MM.1S (cell line): ENCODE measurements at regions not wholly inside any gene's neighbourhood (a gene's known extent, or its start where the extent isn't known, plus 50 kb on each side); places are given as distances from the start of the nearest gene placed in this dataset.

ENCODE experiments used
- DNase-seq: peaks from one replicate; pipeline ENCODE4 v3.0.0-alpha.2; 2015
- H2AFZ ChIP-seq: fragments of 300-600 bp; sonication (generic); 2 replicates; pipeline ENCODE4 v1.6.0; 2016; ENCODE audit warnings: antibody characterized with exemption, low read length
- H3F3A ChIP-seq: fragments of 300-600 bp; sonication (generic); 2 replicates; pipeline ENCODE4 v1.6.1; 2016; ENCODE audit warnings: mild to moderate bottlenecking, antibody characterized with exemption, low read length, moderate library complexity, mixed read lengths; ENCODE audit not compliant: insufficient read depth
- H3K27ac ChIP-seq: fragments of 300-600 bp; sonication (generic); 2 replicates; pipeline ENCODE4 v1.5.1; 2016; ENCODE audit warnings: mild to moderate bottlenecking, low read length
- H3K27me3 ChIP-seq: fragments of 300-600 bp; sonication (generic); replicated peaks from 2 replicates; pipeline ENCODE4 v1.6.0; 2016; ENCODE audit warnings: low read length; ENCODE audit not compliant: insufficient read depth
- H3K36me3 ChIP-seq: fragments of 300-600 bp; sonication (generic); replicated peaks from 2 replicates; pipeline ENCODE4 v1.6.1; 2016; ENCODE audit warnings: mild to moderate bottlenecking, low read length, mixed read lengths; ENCODE audit not compliant: insufficient read depth
- H3K4me1 ChIP-seq: fragments of 300-600 bp; sonication (generic); 2 replicates; pipeline ENCODE4 v1.6.1; 2016; ENCODE audit warnings: low read length, mixed read lengths
- H3K4me2 ChIP-seq: fragments of 300-600 bp; sonication (generic); 2 replicates; pipeline ENCODE4 v1.6.0; 2016; ENCODE audit warnings: low read depth, low read length
- H3K4me3 ChIP-seq: fragments of 300-600 bp; sonication (generic); 2 replicates; pipeline ENCODE4 v1.5.1; 2016; ENCODE audit warnings: low read length, mixed read lengths
- H3K79me2 ChIP-seq: fragments of 300-600 bp; sonication (generic); 2 replicates; pipeline ENCODE4 v1.6.1; 2016; ENCODE audit warnings: mixed run types, low read length, mixed read lengths
- H3K9ac ChIP-seq: fragments of 300-600 bp; sonication (generic); 2 replicates; pipeline ENCODE4 v1.6.1; 2016; ENCODE audit warnings: low read length, mixed read lengths
- H3K9me2 ChIP-seq: fragments of 300-600 bp; sonication (generic); replicated peaks from 2 replicates; pipeline ENCODE4 v1.6.1; 2016; ENCODE audit warnings: mild to moderate bottlenecking, low read length, mixed read lengths; ENCODE audit not compliant: insufficient read depth
- H3K9me3 ChIP-seq: fragments of 300-600 bp; sonication (generic); replicated peaks from 2 replicates; pipeline ENCODE4 v1.6.1; 2016; ENCODE audit warnings: mild to moderate bottlenecking, low read length, mixed read lengths; ENCODE audit not compliant: insufficient read depth
- H4K20me1 ChIP-seq: fragments of 300-600 bp; sonication (generic); 2 replicates; pipeline ENCODE4 v1.6.1; 2016; ENCODE audit warnings: mild to moderate bottlenecking, low read length, moderate library complexity, mixed read lengths; ENCODE audit not compliant: insufficient read depth
- CTCF ChIP-seq: fragments of 300-600 bp; sonication (generic); IDR thresholded peaks from 2 replicates; pipeline ENCODE4 v1.5.1; 2016; ENCODE audit warnings: antibody characterized with exemption, low read length, mixed read lengths
- EZH2 ChIP-seq: fragments of 300-600 bp; sonication (generic); optimal IDR thresholded peaks from 2 replicates; pipeline ENCODE3; 2017; ENCODE audit warnings: low read depth, mild to moderate bottlenecking, antibody characterized with exemption, low read length, mixed read lengths
- EZH2phosphoT487 ChIP-seq: fragments of 300-600 bp; sonication (generic); IDR thresholded peaks from 2 replicates; pipeline ENCODE4 v1.6.1; 2018; ENCODE audit warnings: antibody characterized with exemption, low read length

- no peaks in the 10 kb centered on the region for H3K79me2 ChIP-seq
- H3K4me1 ChIP-seq = no peaks in the 10 kb centered on the region
- no peak overlapping the region for H3K4me3 ChIP-seq
- no peaks in the 10 kb centered on the region for H3K9me3 ChIP-seq
- no peaks in the 10 kb centered on the region for H3K36me3 ChIP-seq
- no peaks in the 10 kb centered on the region for H4K20me1 ChIP-seq
- no peaks in the 10 kb centered on the region for H3K9me2 ChIP-seq
- TF ChIP-seq EZH2phosphoT487 (no peak), EZH2 (no peak)
- no peak overlapping the region for H3K9ac ChIP-seq
- no peak for DNase-seq
- H3K4me2 ChIP-seq = no peak overlapping the region
- no peak overlapping the region for H3K27ac ChIP-seq
- no peaks in the 10 kb centered on the region for H3K27me3 ChIP-seq
- no peaks in the 10 kb centered on the region for H3F3A ChIP-seq
- no peak overlapping the region for H2AFZ ChIP-seq
Measured at GRCh38 chr10:34024693-34025425, 690.4 kb upstream of the NRP1 start.

DNA sequence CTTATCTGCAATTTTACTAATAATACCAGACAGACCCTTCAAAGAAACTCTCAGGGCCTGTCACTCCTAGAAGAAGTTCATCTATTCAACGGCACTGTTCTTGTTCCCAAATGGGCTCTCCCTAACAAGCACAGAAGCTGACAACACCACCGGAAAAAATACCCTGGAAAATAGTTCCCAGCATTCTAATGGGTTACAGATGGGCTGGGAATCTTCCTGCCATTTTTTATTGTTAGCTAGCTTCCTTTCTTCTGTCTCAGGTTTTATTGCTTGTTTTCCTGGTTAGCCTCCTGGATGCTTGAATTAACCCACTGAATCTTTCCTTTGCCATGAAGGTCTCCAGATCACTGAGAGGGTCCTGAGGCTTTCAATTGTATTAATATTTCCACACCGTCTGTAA lies 689.8 kb upstream of the NRP1 start:
- no peak overlapping the region for H3K9ac ChIP-seq
- H3K9me2 ChIP-seq = no peaks in the 10 kb centered on the region
- H3K27me3 ChIP-seq = no peaks in the 10 kb centered on the region
- no peak overlapping the region for H3K4me3 ChIP-seq
- H3K9me3 ChIP-seq = no peaks in the 10 kb centered on the region
- no peaks in the 10 kb centered on the region for H3K36me3 ChIP-seq
- DNase-seq = no peak
- H3F3A ChIP-seq = no peaks in the 10 kb centered on the region
- no peak overlapping the region for H2AFZ ChIP-seq
- H4K20me1 ChIP-seq = no peaks in the 10 kb centered on the region
- no peak overlapping the region for H3K4me2 ChIP-seq
- no peaks in the 10 kb centered on the region for H3K79me2 ChIP-seq
- no peaks in the 10 kb centered on the region for H3K4me1 ChIP-seq
- no peak overlapping the region for H3K27ac ChIP-seq
- no peak for TF ChIP-seq EZH2
- TF ChIP-seq EZH2phosphoT487 = no peak
- no peak for TF ChIP-seq CTCF

DNA sequence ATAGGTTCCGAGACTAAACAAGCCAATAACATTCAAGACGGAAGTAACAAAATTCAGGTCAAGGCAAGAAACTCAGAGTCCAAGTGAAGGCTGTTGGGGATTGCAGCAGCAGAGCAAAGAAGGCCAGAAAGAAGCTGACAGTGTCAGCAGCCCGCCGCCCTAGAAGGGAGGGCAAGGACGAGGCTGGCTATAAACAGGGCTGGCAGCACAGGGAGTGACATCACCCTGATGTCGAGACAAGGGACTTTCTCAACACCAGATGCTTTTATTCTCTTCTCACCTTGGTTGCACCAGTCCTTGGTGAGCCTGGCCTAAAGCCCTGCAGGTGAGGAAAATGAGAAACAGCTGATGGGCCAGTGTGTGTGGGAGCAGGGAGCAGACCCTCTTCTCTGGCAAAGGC lies 687.7 kb upstream of the NRP1 start:
- Histone ChIP-seq H3K27me3 (no peaks in the 10 kb centered on the region), H3F3A (no peaks in the 10 kb centered on the region), H3K79me2 (no peaks in the 10 kb centered on the region), H4K20me1 (no peaks in the 10 kb centered on the region), H3K4me1 (no peaks in the 10 kb centered on the region), H2AFZ (no peak overlapping the region), H3K9me2 (no peaks in the 10 kb centered on the region), H3K9me3 (no peaks in the 10 kb centered on the region), H3K36me3 (no peaks in the 10 kb centered on the region), H3K4me2 (no peak overlapping the region), H3K4me3 (no peak overlapping the region), H3K9ac (no peak overlapping the region), H3K27ac (no peak overlapping the region)
- no peak for DNase-seq
- TF ChIP-seq CTCF (no peak), EZH2 (no peak), EZH2phosphoT487 (no peak)

DNA sequence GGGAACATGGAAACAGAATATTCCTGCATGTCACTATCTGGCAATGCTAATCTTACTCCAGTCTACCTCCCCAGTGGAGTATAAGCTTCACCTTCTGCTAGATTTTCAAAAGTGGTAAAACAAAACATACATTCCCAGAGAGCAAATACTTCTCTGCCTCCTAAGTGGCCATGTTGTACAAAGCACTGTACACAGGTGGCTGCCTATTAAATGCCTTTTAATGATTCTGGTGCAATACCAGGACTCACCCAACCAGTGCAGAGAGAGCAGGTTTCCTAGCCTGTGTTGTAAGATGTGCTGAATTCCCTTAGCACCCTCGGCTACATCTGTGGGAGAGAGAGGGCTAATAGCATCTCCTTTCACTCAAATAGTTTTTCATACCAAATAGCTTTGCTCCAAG lies 684.3 kb upstream of the NRP1 start:
- H4K20me1 ChIP-seq = no peaks in the 10 kb centered on the region
- H3K4me1 ChIP-seq = no peaks in the 10 kb centered on the region
- no peak overlapping the region for H2AFZ ChIP-seq
- H3K27ac ChIP-seq = no peak overlapping the region
- H3K79me2 ChIP-seq = no peaks in the 10 kb centered on the region
- no peaks in the 10 kb centered on the region for H3F3A ChIP-seq
- H3K9me2 ChIP-seq = no peaks in the 10 kb centered on the region
- H3K4me2 ChIP-seq = no peak overlapping the region
- H3K9me3 ChIP-seq = no peaks in the 10 kb centered on the region
- TF ChIP-seq EZH2 (no peak), EZH2phosphoT487 (no peak), CTCF (no peak)
- no peaks in the 10 kb centered on the region for H3K36me3 ChIP-seq
- H3K4me3 ChIP-seq = no peak overlapping the region
- DNase-seq = no peak
- no peak overlapping the region for H3K9ac ChIP-seq
- no peaks in the 10 kb centered on the region for H3K27me3 ChIP-seq
